Peyer's patch (tissue), 4 donors: ENCODE measurements at regions not wholly inside any gene's neighbourhood (a gene's known extent, or its start where the extent isn't known, plus 50 kb on each side); places are given as distances from the start of the nearest gene placed in this dataset.

Experiments
- CTCF ChIP-seq, 6 experiments: fragments of 450-650 bp in 4 of 6; fragments of 200-600 bp in 2 of 6; sonication (generic) in 1 of 6; IDR thresholded peaks; one replicate each; pipeline ENCODE4 v1.5.1; 2017 to 2019; ENCODE audit warnings: antibody characterized with exemption in 6 of 6, mild to moderate bottlenecking in 3 of 6, moderate library complexity in 1 of 6
- POLR2A ChIP-seq, 2 donors: fragments of 450-650 bp; IDR thresholded peaks; one replicate each; pipeline ENCODE4 v1.5.1; 2017; ENCODE audit warnings: antibody characterized with exemption in 2 of 2, mild to moderate bottlenecking in 2 of 2, moderate library complexity in 2 of 2

- TF ChIP-seq CTCF (IDR thresholded peaks at IDR 0.05): no peak
- TF ChIP-seq POLR2A (IDR thresholded peaks at IDR 0.05): no peak
Measured at GRCh38 chr4:57351731-57352130, 241.5 kb upstream of the IGFBP7 start.
